KMS-11 (cell line): ENCODE measurements at regions not wholly inside any gene's neighbourhood (a gene's known extent, or its start where the extent isn't known, plus 50 kb on each side); places are given as distances from the start of the nearest gene placed in this dataset.

ENCODE experiments used
- H2AFZ ChIP-seq: fragments of 200-600 bp; sonication (generic); 2 replicates; pipeline ENCODE4 v1.6.1; 2016; ENCODE audit warnings: antibody characterized with exemption, mixed run types, low read depth
- H3K27ac ChIP-seq: fragments of 200-600 bp; sonication (generic); 2 replicates; pipeline ENCODE4 v1.6.1; 2016; ENCODE audit warnings: mild to moderate bottlenecking, mixed run types
- H3K27me3 ChIP-seq: fragments of 200-600 bp; sonication (generic); 2 replicates; pipeline ENCODE4 v1.6.1; 2017; ENCODE audit warnings: mild to moderate bottlenecking, low read depth, mixed run types, moderate library complexity; ENCODE audit not compliant: insufficient read depth
- H3K36me3 ChIP-seq: fragments of 200-600 bp; sonication (generic); 2 replicates; pipeline ENCODE4 v1.6.1; 2017; ENCODE audit warnings: mild to moderate bottlenecking, mixed run types; ENCODE audit not compliant: insufficient read depth
- H3K4me1 ChIP-seq: fragments of 200-600 bp; sonication (generic); 2 replicates; pipeline ENCODE4 v1.6.1; 2016; ENCODE audit warnings: mild to moderate bottlenecking, low read depth, mixed run types; ENCODE audit not compliant: poor library complexity, severe bottlenecking
- H3K4me2 ChIP-seq: fragments of 200-600 bp; sonication (generic); 2 replicates; pipeline ENCODE4 v1.7.0; 2016; ENCODE audit warnings: mild to moderate bottlenecking, mixed run types
- H3K4me3 ChIP-seq: fragments of 200-600 bp; sonication (generic); IDR thresholded peaks from 2 replicates; pipeline ENCODE4 v1.6.1; 2017; ENCODE audit warnings: low read depth, low read length, mixed read lengths; ENCODE audit not compliant: insufficient read depth
- H3K79me2 ChIP-seq: fragments of 200-600 bp; sonication (generic); 2 replicates; pipeline ENCODE4 v1.6.1; 2016; ENCODE audit warnings: low read depth, mixed run types; ENCODE audit not compliant: insufficient read depth
- H3K9ac ChIP-seq: fragments of 200-600 bp; sonication (generic); 2 replicates; pipeline ENCODE4 v1.6.1; 2016; ENCODE audit warnings: mild to moderate bottlenecking, mixed run types
- H4K20me1 ChIP-seq: fragments of 200-600 bp; sonication (generic); 2 replicates; pipeline ENCODE4 v1.6.1; 2016; ENCODE audit warnings: mild to moderate bottlenecking, mixed run types; ENCODE audit not compliant: insufficient read depth
- TF ChIP-seq, protein P1 (sequence below): fragments of 200-600 bp; sonication (generic); conservative IDR thresholded peaks from 2 replicates; pipeline ENCODE4 v1.6.1; 2017; ENCODE audit warnings: low read depth, mild to moderate bottlenecking, antibody characterized with exemption, low read length, moderate library complexity, mixed read lengths

- TF ChIP-seq, protein P1, sequence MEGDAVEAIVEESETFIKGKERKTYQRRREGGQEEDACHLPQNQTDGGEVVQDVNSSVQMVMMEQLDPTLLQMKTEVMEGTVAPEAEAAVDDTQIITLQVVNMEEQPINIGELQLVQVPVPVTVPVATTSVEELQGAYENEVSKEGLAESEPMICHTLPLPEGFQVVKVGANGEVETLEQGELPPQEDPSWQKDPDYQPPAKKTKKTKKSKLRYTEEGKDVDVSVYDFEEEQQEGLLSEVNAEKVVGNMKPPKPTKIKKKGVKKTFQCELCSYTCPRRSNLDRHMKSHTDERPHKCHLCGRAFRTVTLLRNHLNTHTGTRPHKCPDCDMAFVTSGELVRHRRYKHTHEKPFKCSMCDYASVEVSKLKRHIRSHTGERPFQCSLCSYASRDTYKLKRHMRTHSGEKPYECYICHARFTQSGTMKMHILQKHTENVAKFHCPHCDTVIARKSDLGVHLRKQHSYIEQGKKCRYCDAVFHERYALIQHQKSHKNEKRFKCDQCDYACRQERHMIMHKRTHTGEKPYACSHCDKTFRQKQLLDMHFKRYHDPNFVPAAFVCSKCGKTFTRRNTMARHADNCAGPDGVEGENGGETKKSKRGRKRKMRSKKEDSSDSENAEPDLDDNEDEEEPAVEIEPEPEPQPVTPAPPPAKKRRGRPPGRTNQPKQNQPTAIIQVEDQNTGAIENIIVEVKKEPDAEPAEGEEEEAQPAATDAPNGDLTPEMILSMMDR: no peak
- H3K4me2 ChIP-seq: no peak overlapping the region
- no peak overlapping the region for H3K27ac ChIP-seq
- H3K79me2 ChIP-seq: no peaks in the 10 kb centered on the region
- H3K27me3 ChIP-seq: no peaks in the 10 kb centered on the region
- no peaks in the 10 kb centered on the region for H3K4me1 ChIP-seq
- H3K36me3 ChIP-seq: no peaks in the 10 kb centered on the region
- H3K9ac ChIP-seq: no peak overlapping the region
- no peak overlapping the region for H3K4me3 ChIP-seq
- no peaks in the 10 kb centered on the region for H4K20me1 ChIP-seq
- no peak overlapping the region for H2AFZ ChIP-seq
Measured at GRCh38 chr6:113762641-113763040, 94.5 kb upstream of the MARCKS start.

- Histone ChIP-seq H3K4me1 (no peaks in the 10 kb centered on the region), H3K4me2 (no peak overlapping the region), H2AFZ (no peak overlapping the region), H3K9ac (no peak overlapping the region), H3K79me2 (no peaks in the 10 kb centered on the region), H3K27me3 (no peaks in the 10 kb centered on the region), H3K4me3 (no peak overlapping the region), H3K27ac (no peak overlapping the region), H3K36me3 (no peaks in the 10 kb centered on the region), H4K20me1 (no peaks in the 10 kb centered on the region)
- TF ChIP-seq, protein P1: no peak
Measured at GRCh38 chr6:113763311-113763766, 93.8 kb upstream of the MARCKS start.

GRCh38 chr6:113763876-113764275 is 93.3 kb upstream of the MARCKS start:
- H3K4me2 ChIP-seq: no peak overlapping the region
- H3K4me1 ChIP-seq: no peaks in the 10 kb centered on the region
- no peaks in the 10 kb centered on the region for H3K79me2 ChIP-seq
- no peak overlapping the region for H3K4me3 ChIP-seq
- TF ChIP-seq, protein P1: no peak
- H3K27ac ChIP-seq: no peak overlapping the region
- no peak overlapping the region for H2AFZ ChIP-seq
- no peaks in the 10 kb centered on the region for H4K20me1 ChIP-seq
- H3K27me3 ChIP-seq: no peaks in the 10 kb centered on the region
- no peaks in the 10 kb centered on the region for H3K36me3 ChIP-seq
- no peak overlapping the region for H3K9ac ChIP-seq

GRCh38 chr6:113765909-113766308 is 91.2 kb upstream of the MARCKS start:
- no peaks in the 10 kb centered on the region for H4K20me1 ChIP-seq
- H3K79me2 ChIP-seq: no peaks in the 10 kb centered on the region
- no peak overlapping the region for H3K4me2 ChIP-seq
- no peak overlapping the region for H3K4me3 ChIP-seq
- TF ChIP-seq, protein P1: no peak
- no peaks in the 10 kb centered on the region for H3K4me1 ChIP-seq
- no peak overlapping the region for H3K9ac ChIP-seq
- no peak overlapping the region for H3K27ac ChIP-seq
- no peaks in the 10 kb centered on the region for H3K27me3 ChIP-seq
- no peak overlapping the region for H2AFZ ChIP-seq
- H3K36me3 ChIP-seq: no peaks in the 10 kb centered on the region
